IMR-90 (cell line): ENCODE measurements at regions not wholly inside any gene's neighbourhood (a gene's known extent, or its start where the extent isn't known, plus 50 kb on each side); places are given as distances from the start of the nearest gene placed in this dataset.

ENCODE experiments used
- ATAC-seq: fragments of 200-7000 bp; cut with Tn5 transposase; 2 replicates; pipeline ENCODE4 v1.9.1; 2020; ENCODE audit warnings: low read depth, mild to moderate bottlenecking, moderate library complexity
- BruUV-seq: library from RNA; stranded (reverse); fragments of 400-500 nt; replicated peaks from 2 replicates; lab custom pipeline; 2021; lab: Mats Ljungman, UMichigan
- CTCF ChIA-PET: fragments of 300-600 bp; formaldehyde crosslinking; extraction: SDS; loops from one replicate; lab custom pipeline; 2021; ENCODE audit warnings: antibody characterized with exemption; lab: Yijun Ruan, JAX
- POLR2A ChIA-PET: fragments of 300-600 bp; sonication (Branson Sonifier 250); formaldehyde crosslinking; loops from one replicate; lab custom pipeline; 2022; ENCODE audit warnings: antibody characterized with exemption; ENCODE audit not compliant: unreplicated experiment; lab: Charles Lee
- DNase-seq: peaks from one replicate; pipeline ENCODE4 v3.0.0; 2013
- H2AFZ ChIP-seq: replicated peaks from 2 replicates; pipeline ENCODE3; 2013; ENCODE audit warnings: low read length, mild to moderate bottlenecking; ENCODE audit not compliant: poor library complexity
- H2AK5ac ChIP-seq: 2 replicates; pipeline ENCODE4 v1.6.1; 2013; ENCODE audit warnings: low read depth, low read length, inconsistent platforms
- H2AK9ac ChIP-seq: replicated peaks from 2 replicates; pipeline ENCODE3; 2013; ENCODE audit warnings: mild to moderate bottlenecking, low read depth, low read length, moderate library complexity; ENCODE audit not compliant: poor library complexity
- H2BK120ac ChIP-seq: 2 replicates; pipeline ENCODE4 v1.6.1; 2013; ENCODE audit warnings: low read depth, low read length, inconsistent platforms
- H2BK15ac ChIP-seq: 3 replicates; pipeline ENCODE4 v1.6.1; 2013; ENCODE audit warnings: low read depth, low read length, inconsistent platforms
- H2BK20ac ChIP-seq: 2 replicates; pipeline ENCODE4 v1.6.1; 2013; ENCODE audit warnings: low read depth, mild to moderate bottlenecking, inconsistent platforms, low read length, moderate library complexity
- H2BK5ac ChIP-seq: 2 replicates; pipeline ENCODE4 v1.6.1; 2013; ENCODE audit warnings: mild to moderate bottlenecking, low read depth, low read length, inconsistent platforms; ENCODE audit not compliant: poor library complexity, severe bottlenecking
- H3K14ac ChIP-seq: replicated peaks from 2 replicates; pipeline ENCODE4 v1.6.1; 2013; ENCODE audit warnings: low read depth, low read length, inconsistent platforms
- H3K18ac ChIP-seq: 2 replicates; pipeline ENCODE4 v1.6.1; 2013; ENCODE audit warnings: low read depth, low read length, control low read depth
- H3K23ac ChIP-seq: 2 replicates; pipeline ENCODE4 v1.6.1; 2013; ENCODE audit warnings: low read depth, low read length, inconsistent platforms
- H3K27ac ChIP-seq: 2 replicates; pipeline ENCODE4 v1.5.1; 2013; ENCODE audit warnings: mild to moderate bottlenecking, control low read depth, low read length; ENCODE audit not compliant: insufficient read depth
- H3K27me3 ChIP-seq: 2 replicates; pipeline ENCODE4 v1.6.1; 2013; ENCODE audit warnings: low read length; ENCODE audit not compliant: control insufficient read depth, insufficient read depth
- H3K36me3 ChIP-seq: 2 replicates; pipeline ENCODE4 v1.6.1; 2013; ENCODE audit warnings: low read length, mixed read lengths; ENCODE audit not compliant: control insufficient read depth, insufficient read depth
- H3K4ac ChIP-seq: 2 replicates; pipeline ENCODE4 v1.6.1; 2013; ENCODE audit warnings: low read depth, low read length, inconsistent platforms
- H3K4me1 ChIP-seq: 2 replicates; pipeline ENCODE4 v1.6.1; 2013; ENCODE audit warnings: low read length, mixed read lengths; ENCODE audit not compliant: control insufficient read depth, insufficient read depth
- H3K4me2 ChIP-seq: 2 replicates; pipeline ENCODE4 v1.6.1; 2013; ENCODE audit warnings: low read depth, mild to moderate bottlenecking, control low read depth, low read length, moderate library complexity
- H3K4me3 ChIP-seq: 2 replicates; pipeline ENCODE4 v1.5.1; 2013; ENCODE audit warnings: low read depth, mild to moderate bottlenecking, control low read depth, low read length, moderate library complexity; ENCODE audit not compliant: insufficient read depth
- H3K56ac ChIP-seq: 2 replicates; pipeline ENCODE4 v1.6.1; 2013; ENCODE audit warnings: low read length, inconsistent platforms; ENCODE audit not compliant: insufficient read depth; ENCODE audit errors: extremely low read depth
- H3K79me1 ChIP-seq, 2 experiments: 2 replicates each; pipeline ENCODE4 v1.6.1; 2013; ENCODE audit warnings: low read length in 2 of 2, inconsistent platforms in 1 of 2, low read depth in 1 of 2
- H3K9ac ChIP-seq: 2 replicates; pipeline ENCODE4 v1.6.1; 2013; ENCODE audit warnings: low read depth, low read length, control low read depth
- H3K9me1 ChIP-seq: 2 replicates; pipeline ENCODE4 v1.6.1; 2013; ENCODE audit warnings: low read length, inconsistent platforms; ENCODE audit not compliant: insufficient read depth
- H3K9me3 ChIP-seq: 2 replicates; pipeline ENCODE4 v1.6.1; 2013; ENCODE audit warnings: low read length; ENCODE audit not compliant: control insufficient read depth, insufficient read depth
- H4K20me1 ChIP-seq: 2 replicates; pipeline ENCODE4 v1.6.1; 2013; ENCODE audit warnings: low read length, inconsistent platforms; ENCODE audit not compliant: insufficient read depth
- H4K5ac ChIP-seq: 2 replicates; pipeline ENCODE4 v1.6.1; 2013; ENCODE audit warnings: mild to moderate bottlenecking, low read depth, low read length, control low read depth
- H4K8ac ChIP-seq, 2 experiments: 2 replicates each; pipeline ENCODE4 v1.6.1; 2013; ENCODE audit warnings: low read depth in 2 of 2, low read length in 2 of 2, control low read depth in 1 of 2, inconsistent platforms in 1 of 2
- H4K91ac ChIP-seq: 2 replicates; pipeline ENCODE4 v1.6.1; 2013; ENCODE audit warnings: low read depth, low read length, inconsistent platforms; ENCODE audit not compliant: insufficient read depth
- BHLHE40 ChIP-seq: fragments of 150-350 bp; IDR thresholded peaks from 2 replicates; pipeline ENCODE4 v1.6.1; 2016; ENCODE audit warnings: mild to moderate bottlenecking, low read depth, low read length
- CEBPB ChIP-seq: IDR thresholded peaks from 2 replicates; pipeline ENCODE4 v1.6.1; 2012; ENCODE audit warnings: low read depth, low read length, improper control_type of control experiment
- CHD1 ChIP-seq: IDR thresholded peaks from 2 replicates; pipeline ENCODE4 v1.6.1; 2012; ENCODE audit warnings: low read depth, low read length, improper control_type of control experiment
- CTCF ChIP-seq: conservative IDR thresholded peaks from 2 replicates; pipeline ENCODE4 v1.5.1; 2012; ENCODE audit warnings: mild to moderate bottlenecking, low read depth, low read length, improper control_type of control experiment
- ELK1 ChIP-seq: fragments of 150-350 bp; IDR thresholded peaks from 2 replicates; pipeline ENCODE4 v1.6.1; 2016; ENCODE audit warnings: low read depth, mild to moderate bottlenecking, low read length, moderate library complexity, borderline replicate concordance
- FOS ChIP-seq: fragments of 150-350 bp; IDR thresholded peaks from 2 replicates; pipeline ENCODE4 v1.6.1; 2016; ENCODE audit warnings: low read depth, low read length
- MAFK ChIP-seq: IDR thresholded peaks from 2 replicates; pipeline ENCODE4 v1.6.1; 2012; ENCODE audit warnings: low read depth, low read length, improper control_type of control experiment
- MAZ ChIP-seq: IDR thresholded peaks from 2 replicates; pipeline ENCODE4 v1.6.1; 2012; ENCODE audit warnings: low read depth, mild to moderate bottlenecking, low read length, improper control_type of control experiment, moderate library complexity, borderline replicate concordance
- MXI1 ChIP-seq: IDR thresholded peaks from 2 replicates; pipeline ENCODE4 v1.6.1; 2012; ENCODE audit warnings: low read depth, mild to moderate bottlenecking, low read length, moderate library complexity, borderline replicate concordance
- NFE2L2 ChIP-seq: fragments of 150-350 bp; IDR thresholded peaks from 2 replicates; pipeline ENCODE4 v1.6.1; 2016; ENCODE audit warnings: low read depth, mild to moderate bottlenecking, low read length
- POLR2A ChIP-seq: IDR thresholded peaks from 2 replicates; pipeline ENCODE4 v1.6.1; 2012; ENCODE audit warnings: mild to moderate bottlenecking, low read depth, low read length
- RAD21 ChIP-seq: IDR thresholded peaks from 2 replicates; pipeline ENCODE4 v1.6.1; 2012; ENCODE audit warnings: low read length, improper control_type of control experiment
- RFX5 ChIP-seq: IDR thresholded peaks from 2 replicates; pipeline ENCODE4 v1.8.0; 2012; ENCODE audit warnings: low read depth, mild to moderate bottlenecking, low read length, moderate library complexity
- SMC3 ChIP-seq: fragments of 150-350 bp; IDR thresholded peaks from 2 replicates; pipeline ENCODE4 v1.6.1; 2016; ENCODE audit warnings: low read depth, mild to moderate bottlenecking, antibody characterized with exemption, low read length, moderate library complexity
- WGBS, 2 experiments: methylation state at CpG; one replicate each; pipeline versions ENCODE4 v1.1.5 to v1.1.7; 2013; ENCODE audit warnings: missing lambda C conversion rate in 2 of 2; ENCODE audit not compliant: insufficient read length in 1 of 2; ENCODE audit errors: extremely low coverage in 2 of 2; 5-methylcytosine and 5-hydroxymethylcytosine counted together
- dilution Hi-C: fragments of 300-500 bp; cut with HindIII; formaldehyde crosslinking; loops from one replicate; pipeline ENCODE4 v1.14.3; 2018; ENCODE audit warnings: low sequenced_read_pairs; ENCODE audit not compliant: unreplicated experiment
- in situ Hi-C: fragments of 300-500 bp; cut with MboI; formaldehyde crosslinking; loops from 3 replicates; pipeline ENCODE4 v1.14.3; 2019; ENCODE audit warnings: low sequenced_read_pairs, inconsistent platforms, mixed read lengths
- intact Hi-C: fragments of 100-400 bp; cut with micrococcal nuclease; formaldehyde crosslinking; loops from 2 replicates; pipeline ENCODE4 v1.10.0; 2022

GRCh38 chr13:67557642-67558241 is 327.6 kb upstream of the PCDH9 start:
- Histone ChIP-seq H2AFZ (no peak overlapping the region), H3K27ac (no peak overlapping the region), H2BK15ac (no peak overlapping the region), H3K4me1 (peaks cover 3% of the 10 kb centered on the region; the same call in 1 of the 2 replicates), H4K91ac (no peak overlapping the region), H2AK5ac (no peak overlapping the region), H2AK9ac (no peak overlapping the region), H3K36me3 (no peaks in the 10 kb centered on the region), H3K14ac (no peak overlapping the region), H3K9me3 (peaks cover 2% of the 10 kb centered on the region), H3K4me3 (no peak overlapping the region), H3K4ac (no peak overlapping the region), H3K4me2 (no peak overlapping the region), H4K20me1 (no peaks in the 10 kb centered on the region), H2BK120ac (no peak overlapping the region), H2BK20ac (no peak overlapping the region), H3K9ac (no peak overlapping the region), H3K79me1 (no peaks in the 10 kb centered on the region), H3K56ac (no peak overlapping the region), H3K18ac (no peak overlapping the region), H3K27me3 (no peaks in the 10 kb centered on the region), H2BK5ac (no peak overlapping the region), H4K5ac (no peak overlapping the region), H3K9me1 (no peaks in the 10 kb centered on the region), H4K8ac (no peak overlapping the region), H3K23ac (no peak overlapping the region)
- CTCF ChIA-PET, result no interaction called here
- POLR2A ChIA-PET, result no interaction called here
- ATAC-seq, result no peak
- no peak for DNase-seq
- dilution Hi-C loops, result no loop called here
- no CpG with 5 or more reads among the region's 2 CpGs for WGBS, 2 experiments
- BruUV-seq, result no TSS peak
- in situ Hi-C loops, result no loop called here
- no peak for TF ChIP-seq BHLHE40
- TF ChIP-seq FOS, result no peak
- TF ChIP-seq NFE2L2, result no peak
- TF ChIP-seq ELK1, result no peak
- TF ChIP-seq RFX5, result no peak
- no peak for TF ChIP-seq CHD1
- no peak for TF ChIP-seq MAFK
- no peak for TF ChIP-seq SMC3
- TF ChIP-seq CTCF, result no peak
- TF ChIP-seq POLR2A, result no peak
- no peak for TF ChIP-seq RAD21
- TF ChIP-seq MAZ, result no peak
- TF ChIP-seq MXI1, result no peak
- no peak for TF ChIP-seq CEBPB
- intact Hi-C loops, result no loop called here
